NCI-H2196 (cell line): ENCODE measurements at regions not wholly inside any gene's neighbourhood (a gene's known extent, or its start where the extent isn't known, plus 50 kb on each side); places are given as distances from the start of the nearest gene placed in this dataset.
"Not testable (repeated sequence)": the region's sequence is repeated elsewhere in the genome, so short reads cannot be mapped to it uniquely, and the experiment has no call there.

ENCODE experiments used
- DNase-seq: peaks from one replicate; lab custom pipeline; 2025; ENCODE audit not compliant: unreplicated experiment; lab: John Stamatoyannopoulos, UW

GRCh38 chr10:21406595-21407193 is 118.8 kb downstream of the SKIDA1 start:
- DNase-seq, result no peak

- DNase-seq, result no peak
Measured at GRCh38 chr10:21405981-21406380, 119.5 kb downstream of the SKIDA1 start.

- DNase-seq, result no peak
Measured at GRCh38 chr10:21403256-21404015, 122.0 kb downstream of the SKIDA1 start.

GRCh38 chr10:21402606-21403083 is 122.8 kb downstream of the SKIDA1 start:
- DNase-seq, result no peak

- no peak for DNase-seq
Measured at GRCh38 chr10:21401196-21401595, 124.3 kb downstream of the SKIDA1 start.

- DNase-seq, result no peak
Measured at GRCh38 chr10:21399392-21400035, 126.0 kb downstream of the SKIDA1 start.

GRCh38 chr10:21398563-21399231 is 126.8 kb downstream of the SKIDA1 start:
- no peak for DNase-seq

GRCh38 chr10:21396889-21397288 is 128.6 kb downstream of the SKIDA1 start:
- DNase-seq, result no peak

- no peak for DNase-seq
Measured at GRCh38 chr10:21393931-21394330, 131.6 kb downstream of the SKIDA1 start.

- DNase-seq, result no peak
Measured at GRCh38 chr10:21388589-21388988, 136.9 kb downstream of the SKIDA1 start.

GRCh38 chr10:21387868-21388267 is 137.6 kb downstream of the SKIDA1 start:
- DNase-seq, result no peak

GRCh38 chr10:21385996-21386585 is 139.4 kb downstream of the SKIDA1 start:
- no peak for DNase-seq

- no peak for DNase-seq
Measured at GRCh38 chr10:21385536-21385935, 139.9 kb downstream of the SKIDA1 start.

- DNase-seq, result no peak
Measured at GRCh38 chr10:21379143-21379542, 146.3 kb downstream of the SKIDA1 start.

GRCh38 chr10:21375274-21375673 is 150.2 kb downstream of the SKIDA1 start:
- not testable (repeated sequence) for DNase-seq

GRCh38 chr10:21373881-21374280 is 151.6 kb downstream of the SKIDA1 start:
- not testable (repeated sequence) for DNase-seq

GRCh38 chr10:21372651-21373410 is 152.7 kb downstream of the SKIDA1 start:
- peak; percentile 5 for DNase-seq

GRCh38 chr10:21369697-21370096 is 155.8 kb downstream of the SKIDA1 start:
- DNase-seq, result no peak

GRCh38 chr10:21368728-21369425 is 156.6 kb downstream of the SKIDA1 start:
- DNase-seq, result no peak
